ENCODE measurements at regions not wholly inside any gene's neighbourhood (a gene's known extent, or its start where the extent isn't known, plus 50 kb on each side); places are given as distances from the start of the nearest gene placed in this dataset.

GRCh38 chr21:15283138-15283537, 218.3 kb upstream of the NRIP1 start:
- intact Hi-C loops (cut with DNase I) = no loop called here
- Histone ChIP-seq H3K4me1 (no peaks in the 10 kb centered on the region), H3K27ac (replicated peaks in 1 of 4) (no peak overlapping the region), H3K36me3 (no peaks in the 10 kb centered on the region), H3K27me3 (no peaks in the 10 kb centered on the region), H3K4me3 (no peak overlapping the region), H3K9me3 (peaks cover 0 to 6% (median 3%) of the 10 kb centered on the region in 4 donors)
- no peak for DNase-seq (ENCODE audit: extremely low spot score)
- TF ChIP-seq EP300 (IDR thresholded peaks at IDR 0.05) (no peak), POLR2A (IDR thresholded peaks at IDR 0.05; ENCODE audit: low read depth) (no peak), POLR2AphosphoS5 (IDR thresholded peaks at IDR 0.05) (no peak)
- TF ChIP-seq, protein P1, sequence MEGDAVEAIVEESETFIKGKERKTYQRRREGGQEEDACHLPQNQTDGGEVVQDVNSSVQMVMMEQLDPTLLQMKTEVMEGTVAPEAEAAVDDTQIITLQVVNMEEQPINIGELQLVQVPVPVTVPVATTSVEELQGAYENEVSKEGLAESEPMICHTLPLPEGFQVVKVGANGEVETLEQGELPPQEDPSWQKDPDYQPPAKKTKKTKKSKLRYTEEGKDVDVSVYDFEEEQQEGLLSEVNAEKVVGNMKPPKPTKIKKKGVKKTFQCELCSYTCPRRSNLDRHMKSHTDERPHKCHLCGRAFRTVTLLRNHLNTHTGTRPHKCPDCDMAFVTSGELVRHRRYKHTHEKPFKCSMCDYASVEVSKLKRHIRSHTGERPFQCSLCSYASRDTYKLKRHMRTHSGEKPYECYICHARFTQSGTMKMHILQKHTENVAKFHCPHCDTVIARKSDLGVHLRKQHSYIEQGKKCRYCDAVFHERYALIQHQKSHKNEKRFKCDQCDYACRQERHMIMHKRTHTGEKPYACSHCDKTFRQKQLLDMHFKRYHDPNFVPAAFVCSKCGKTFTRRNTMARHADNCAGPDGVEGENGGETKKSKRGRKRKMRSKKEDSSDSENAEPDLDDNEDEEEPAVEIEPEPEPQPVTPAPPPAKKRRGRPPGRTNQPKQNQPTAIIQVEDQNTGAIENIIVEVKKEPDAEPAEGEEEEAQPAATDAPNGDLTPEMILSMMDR (IDR thresholded peaks at IDR 0.05) = no peak

DNA sequence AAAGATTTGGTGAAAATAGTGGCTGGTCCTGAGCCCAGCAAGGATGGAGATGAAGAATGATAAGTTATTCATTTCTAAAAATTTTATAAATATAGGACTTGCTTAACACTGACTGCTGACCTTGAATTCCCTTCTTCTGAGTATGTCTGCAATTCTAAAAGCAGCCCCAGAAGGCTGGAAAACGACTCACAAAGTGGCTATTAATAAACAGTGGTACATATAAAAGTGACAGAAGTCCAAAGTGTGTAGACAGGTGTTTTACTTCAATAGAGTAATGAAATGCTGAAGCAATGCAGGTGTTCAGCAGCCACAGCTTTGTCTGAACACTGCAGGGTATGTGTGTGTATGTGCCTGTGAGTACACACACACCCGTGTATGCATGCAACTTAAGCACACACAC, 219.0 kb upstream of the NRIP1 start:
- DNase-seq (ENCODE audit: extremely low spot score) = no peak
- TF ChIP-seq POLR2AphosphoS5 (IDR thresholded peaks at IDR 0.05) (no peak), POLR2A (IDR thresholded peaks at IDR 0.05; ENCODE audit: low read depth) (no peak), EP300 (IDR thresholded peaks at IDR 0.05) (no peak)
- TF ChIP-seq, protein P1 (IDR thresholded peaks at IDR 0.05) = no peak
- 27% methylated on average over 2 of the region's 2 CpGs for WGBS
- no peaks in the 10 kb centered on the region for H3K4me1 ChIP-seq
- no peaks in the 10 kb centered on the region for H3K27me3 ChIP-seq
- intact Hi-C loops (cut with DNase I) = no loop called here
- no peaks in the 10 kb centered on the region for H3K36me3 ChIP-seq
- H3K4me3 ChIP-seq = no peak overlapping the region
- H3K9me3 ChIP-seq = peaks cover 0 to 6% (median 3%) of the 10 kb centered on the region in 4 donors
- H3K27ac ChIP-seq (replicated peaks in 1 of 4) = no peak overlapping the region

DNA sequence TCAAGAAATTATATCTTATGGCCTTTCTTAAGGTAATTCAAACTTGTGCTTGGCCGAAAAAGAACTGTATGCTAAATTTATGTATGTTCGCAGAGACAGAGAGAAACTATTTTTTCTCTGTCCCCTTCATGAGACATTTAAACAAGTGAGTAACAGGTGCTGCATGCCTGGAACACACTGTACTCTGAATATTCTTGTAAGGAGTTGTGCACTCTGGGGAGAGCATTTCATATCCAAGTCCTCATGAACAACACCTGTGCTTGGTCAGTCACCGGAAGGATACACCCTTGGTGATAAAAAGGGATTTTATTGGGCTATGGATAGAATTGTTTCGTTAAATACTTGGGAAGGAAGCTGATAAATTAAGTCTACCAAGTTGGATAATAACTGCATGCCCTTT, 220.8 kb upstream of the NRIP1 start:
- Histone ChIP-seq H3K27ac (replicated peaks in 1 of 4) (no peak overlapping the region), H3K36me3 (no peaks in the 10 kb centered on the region), H3K9me3 (peaks cover 0 to 6% (median 3%) of the 10 kb centered on the region in 4 donors), H3K4me3 (no peak overlapping the region), H3K27me3 (no peaks in the 10 kb centered on the region), H3K4me1 (no peaks in the 10 kb centered on the region)
- TF ChIP-seq POLR2AphosphoS5 (IDR thresholded peaks at IDR 0.05) (no peak), POLR2A (IDR thresholded peaks at IDR 0.05; ENCODE audit: low read depth) (no peak), EP300 (IDR thresholded peaks at IDR 0.05) (no peak)
- TF ChIP-seq, protein P1 (IDR thresholded peaks at IDR 0.05) = no peak
- no peak for DNase-seq (ENCODE audit: extremely low spot score)
- 85% methylated on average over 4 of the region's 4 CpGs for WGBS
- intact Hi-C loops (cut with DNase I) = no loop called here

DNA sequence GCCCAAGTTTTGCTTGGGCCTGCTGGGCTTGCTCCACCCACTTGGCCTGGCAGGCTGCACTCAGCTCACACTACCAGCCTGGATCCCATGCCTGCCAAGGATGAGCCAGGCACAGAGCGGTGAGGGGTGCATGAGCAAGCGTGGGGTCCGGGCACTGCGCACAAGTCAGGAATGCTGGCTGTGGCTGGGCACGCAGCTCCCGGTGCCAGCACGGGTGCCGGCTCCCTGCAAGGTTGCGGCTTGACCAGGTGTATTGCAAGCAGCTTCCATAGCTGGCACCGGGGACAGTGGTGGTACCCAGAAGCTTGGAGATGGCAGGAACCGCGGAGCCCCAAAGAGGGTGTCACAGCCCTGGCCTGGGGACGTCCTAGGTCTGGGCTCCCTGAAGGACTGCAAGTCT, 224.4 kb upstream of the NRIP1 start:
- Histone ChIP-seq H3K9me3 (no peaks in the 10 kb centered on the region), H3K27me3 (no peaks in the 10 kb centered on the region), H3K27ac (replicated peaks in 1 of 4) (no peak overlapping the region), H3K36me3 (no peaks in the 10 kb centered on the region), H3K4me1 (peaks cover 0 to 5% (median 0%) of the 10 kb centered on the region in 4 donors), H3K4me3 (no peak overlapping the region)
- no peak for DNase-seq (ENCODE audit: extremely low spot score)
- 92% methylated on average over 13 of the region's 13 CpGs for WGBS
- no peak for TF ChIP-seq POLR2A (IDR thresholded peaks at IDR 0.05; ENCODE audit: low read depth)
- intact Hi-C loops (cut with DNase I) = no loop called here

DNA sequence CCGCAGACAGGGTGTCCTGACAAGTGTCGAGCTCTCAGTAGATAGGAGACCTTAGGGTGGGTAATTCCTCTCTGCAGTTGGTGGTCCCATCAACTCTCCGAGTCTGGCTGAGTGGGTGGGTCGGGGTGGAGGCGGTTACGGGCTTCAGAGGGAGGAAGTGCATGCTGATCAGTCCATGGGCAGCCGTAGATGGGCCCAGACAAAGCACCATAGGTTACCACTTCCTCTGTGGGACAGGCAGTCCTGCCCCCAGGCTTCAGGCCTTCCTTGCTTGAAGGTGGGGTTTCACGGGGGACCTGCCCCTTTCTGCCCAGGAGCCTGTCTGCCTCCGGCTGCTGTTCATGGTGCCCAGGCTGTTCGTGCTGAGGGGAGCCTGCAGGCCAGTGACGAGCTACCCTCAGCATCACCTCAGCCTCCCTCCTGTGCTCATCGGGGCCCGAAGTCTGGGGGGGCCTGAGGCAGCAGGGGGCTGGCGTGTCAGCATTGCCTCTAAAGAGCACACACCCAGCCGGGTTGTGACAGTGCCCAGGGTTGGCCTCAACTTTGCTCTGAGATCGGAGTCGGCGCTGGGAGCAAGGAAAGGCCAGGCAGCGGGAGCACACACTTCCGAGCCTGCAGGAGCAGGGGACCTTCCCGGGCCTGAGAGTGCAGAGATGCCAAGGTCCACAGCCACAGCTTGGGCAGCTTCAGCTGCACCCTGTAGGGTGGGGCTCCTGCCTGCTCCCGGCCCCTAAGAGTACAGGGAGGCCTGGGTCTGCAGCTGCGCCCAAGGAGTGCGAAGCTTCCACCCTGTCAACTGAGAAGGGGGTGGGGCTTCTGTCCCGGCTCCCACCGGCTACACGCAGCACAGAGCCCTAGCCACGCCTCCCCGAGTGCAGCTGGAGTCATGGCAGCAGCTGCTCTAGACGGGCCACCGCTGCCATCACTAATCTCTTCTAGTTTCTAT, 225.4 kb upstream of the NRIP1 start:
- Histone ChIP-seq H3K36me3 (no peaks in the 10 kb centered on the region), H3K4me3 (no peak overlapping the region), H3K4me1 (peaks cover 0 to 5% (median 0%) of the 10 kb centered on the region in 4 donors), H3K9me3 (no peaks in the 10 kb centered on the region), H3K27me3 (no peaks in the 10 kb centered on the region), H3K27ac (replicated peaks in 1 of 4) (no peak overlapping the region)
- no peak for DNase-seq (ENCODE audit: extremely low spot score)
- intact Hi-C loops (cut with DNase I) = no loop called here
- WGBS = 76% methylated on average over 25 of the region's 31 CpGs
- TF ChIP-seq POLR2AphosphoS5 (IDR thresholded peaks at IDR 0.05) (no peak), EP300 (IDR thresholded peaks at IDR 0.05) (no peak), POLR2A (IDR thresholded peaks at IDR 0.05; ENCODE audit: low read depth) (no peak)
- TF ChIP-seq, protein P1 (IDR thresholded peaks at IDR 0.05) = no peak

Data from esophagus muscularis mucosa (tissue), 4 donors.